ENCODE measurements at regions not wholly inside any gene's neighbourhood (a gene's known extent, or its start where the extent isn't known, plus 50 kb on each side); places are given as distances from the start of the nearest gene placed in this dataset.

DNA sequence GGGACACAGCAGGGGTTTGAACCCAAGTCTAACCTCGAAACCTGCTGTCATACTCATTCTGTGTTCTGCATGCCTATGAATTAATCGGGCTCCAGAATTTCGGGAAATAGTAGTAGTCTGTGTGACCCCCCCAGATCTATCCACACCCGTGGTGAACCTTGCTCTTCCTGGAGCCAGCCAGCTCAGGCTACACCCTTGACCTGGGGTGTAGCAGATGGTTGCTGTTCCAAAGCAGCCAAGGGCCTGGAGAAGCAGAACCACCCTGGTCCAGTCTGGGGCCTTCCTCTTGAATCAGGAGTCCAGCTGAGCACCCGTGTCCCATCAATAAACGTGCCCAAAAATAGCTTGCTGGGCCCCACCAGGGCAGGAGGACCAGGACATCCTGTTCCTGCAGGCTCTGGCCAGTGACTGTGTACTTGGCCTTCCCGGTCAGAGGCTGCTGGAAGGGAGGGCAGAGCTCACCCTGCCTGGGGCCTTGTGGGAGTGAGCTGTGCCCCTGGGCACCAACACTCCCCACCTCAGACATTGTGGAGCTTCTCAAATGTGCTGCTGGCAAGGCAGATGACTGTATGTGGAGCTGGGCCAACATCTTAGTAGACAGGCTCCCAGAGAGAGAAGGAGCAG is 101.2 kb upstream of the ZNF716 start:
- TF ChIP-seq, protein P1, sequence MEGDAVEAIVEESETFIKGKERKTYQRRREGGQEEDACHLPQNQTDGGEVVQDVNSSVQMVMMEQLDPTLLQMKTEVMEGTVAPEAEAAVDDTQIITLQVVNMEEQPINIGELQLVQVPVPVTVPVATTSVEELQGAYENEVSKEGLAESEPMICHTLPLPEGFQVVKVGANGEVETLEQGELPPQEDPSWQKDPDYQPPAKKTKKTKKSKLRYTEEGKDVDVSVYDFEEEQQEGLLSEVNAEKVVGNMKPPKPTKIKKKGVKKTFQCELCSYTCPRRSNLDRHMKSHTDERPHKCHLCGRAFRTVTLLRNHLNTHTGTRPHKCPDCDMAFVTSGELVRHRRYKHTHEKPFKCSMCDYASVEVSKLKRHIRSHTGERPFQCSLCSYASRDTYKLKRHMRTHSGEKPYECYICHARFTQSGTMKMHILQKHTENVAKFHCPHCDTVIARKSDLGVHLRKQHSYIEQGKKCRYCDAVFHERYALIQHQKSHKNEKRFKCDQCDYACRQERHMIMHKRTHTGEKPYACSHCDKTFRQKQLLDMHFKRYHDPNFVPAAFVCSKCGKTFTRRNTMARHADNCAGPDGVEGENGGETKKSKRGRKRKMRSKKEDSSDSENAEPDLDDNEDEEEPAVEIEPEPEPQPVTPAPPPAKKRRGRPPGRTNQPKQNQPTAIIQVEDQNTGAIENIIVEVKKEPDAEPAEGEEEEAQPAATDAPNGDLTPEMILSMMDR (IDR thresholded peaks at IDR 0.05; ENCODE audit: low read depth, low read length): no peak
- no peak for TF ChIP-seq EZH2phosphoT487 (IDR thresholded peaks at IDR 0.05; ENCODE audit: low read depth)

All from OCI-LY3 (cell line).